SW480 (cell line): ENCODE measurements at regions not wholly inside any gene's neighbourhood (a gene's known extent, or its start where the extent isn't known, plus 50 kb on each side); places are given as distances from the start of the nearest gene placed in this dataset.

Source experiments
- DNase-seq: peaks from one replicate; pipeline ENCODE4 v3.0.0-alpha.2; 2016; ENCODE audit warnings: low spot score

GRCh38 chr4:35217331-35217730 is 1027.0 kb downstream of the ARAP2 start:
- DNase-seq, result no peak

- no peak for DNase-seq
Observed at GRCh38 chr4:35228313-35228712, 1016.0 kb downstream of the ARAP2 start.

- DNase-seq, result no peak
Observed at GRCh38 chr4:35229021-35229420, 1015.3 kb downstream of the ARAP2 start.

GRCh38 chr4:35237924-35238323 is 1006.4 kb downstream of the ARAP2 start:
- no peak for DNase-seq

- no peak for DNase-seq
Observed at GRCh38 chr4:35238793-35239192, 1005.5 kb downstream of the ARAP2 start.

- no peak for DNase-seq
Observed at GRCh38 chr4:35246493-35246892, 997.8 kb downstream of the ARAP2 start.

GRCh38 chr4:35247047-35247446 is 997.3 kb downstream of the ARAP2 start:
- no peak for DNase-seq

GRCh38 chr4:35250331-35250730 is 994.0 kb downstream of the ARAP2 start:
- no peak for DNase-seq

GRCh38 chr4:35250761-35251160 is 993.6 kb downstream of the ARAP2 start:
- no peak for DNase-seq

- no peak for DNase-seq
Observed at GRCh38 chr4:35252071-35252470, 992.2 kb downstream of the ARAP2 start.

- DNase-seq, result no peak
Observed at GRCh38 chr4:35252866-35253265, 991.4 kb downstream of the ARAP2 start.

GRCh38 chr4:35253331-35253730 is 991.0 kb downstream of the ARAP2 start:
- no peak for DNase-seq

GRCh38 chr4:35286434-35286833 is 957.9 kb downstream of the ARAP2 start:
- DNase-seq, result no peak

GRCh38 chr4:35300996-35301774 is 943.1 kb downstream of the ARAP2 start:
- no peak for DNase-seq

GRCh38 chr4:35315419-35315818 is 928.9 kb downstream of the ARAP2 start:
- no peak for DNase-seq

- no peak for DNase-seq
Observed at GRCh38 chr4:35325908-35326453, 918.3 kb downstream of the ARAP2 start.

GRCh38 chr4:35342833-35343232 is 901.5 kb downstream of the ARAP2 start:
- no peak for DNase-seq

- DNase-seq, result no peak
Observed at GRCh38 chr4:35347276-35347675, 897.0 kb downstream of the ARAP2 start.

- DNase-seq, result peak; percentile 12
Observed at GRCh38 chr4:35358001-35358584, 886.2 kb downstream of the ARAP2 start.

GRCh38 chr4:35364321-35364870 is 879.9 kb downstream of the ARAP2 start:
- DNase-seq, result no peak

- no peak for DNase-seq
Observed at GRCh38 chr4:35365186-35365585, 879.1 kb downstream of the ARAP2 start.

- DNase-seq, result no peak
Observed at GRCh38 chr4:35399912-35400311, 844.4 kb downstream of the ARAP2 start.

- DNase-seq, result no peak
Observed at GRCh38 chr4:35423104-35423503, 821.2 kb downstream of the ARAP2 start.
